Hypothalamus (tissue), 51 donors: ENCODE measurements at regions not wholly inside any gene's neighbourhood (a gene's known extent, or its start where the extent isn't known, plus 50 kb on each side); places are given as distances from the start of the nearest gene placed in this dataset.
"Not testable (repeated sequence)": the region's sequence is repeated elsewhere in the genome, so short reads cannot be mapped to it uniquely, and the experiment has no call there.

Source experiments
- DNase-seq, 51 donors: peaks; one replicate each; lab custom pipeline; 2025; lab: John Stamatoyannopoulos, UW

DNA sequence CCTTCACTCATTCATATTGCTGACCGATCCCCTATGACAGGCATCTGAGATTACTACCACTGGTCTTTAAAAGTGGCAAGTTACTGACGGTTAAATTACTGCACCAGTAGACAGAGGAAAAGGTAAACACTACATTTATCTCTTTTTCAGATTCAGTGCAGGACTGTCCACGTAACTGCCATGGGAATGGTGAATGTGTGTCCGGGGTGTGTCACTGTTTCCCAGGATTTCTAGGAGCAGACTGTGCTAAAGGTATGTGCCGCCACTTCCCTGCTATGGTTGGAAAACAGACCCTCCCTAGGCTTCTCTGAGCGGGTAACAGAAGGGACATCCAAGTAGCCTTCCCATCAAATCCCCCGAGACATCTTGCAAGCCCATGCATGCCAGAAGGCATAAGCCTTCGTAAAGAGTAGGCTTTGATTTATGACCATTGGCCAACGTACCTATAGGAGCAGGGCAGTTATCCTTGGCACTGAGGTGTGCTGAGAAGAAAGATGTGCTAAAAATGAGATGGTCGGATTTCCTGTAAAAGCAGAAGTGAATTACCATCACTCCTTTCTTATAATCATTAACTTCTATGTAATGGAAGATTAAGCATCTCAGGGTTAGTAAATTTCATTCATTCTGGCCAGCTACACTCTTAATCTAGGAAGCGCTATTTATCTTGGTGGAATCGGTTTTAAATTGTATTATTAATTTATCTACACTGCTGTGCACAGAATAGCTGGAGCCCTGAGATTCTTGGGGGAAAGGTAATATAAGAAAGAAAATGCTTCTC, 193.4 kb upstream of the WWC1 start:
- DNase-seq, result no peak

DNA sequence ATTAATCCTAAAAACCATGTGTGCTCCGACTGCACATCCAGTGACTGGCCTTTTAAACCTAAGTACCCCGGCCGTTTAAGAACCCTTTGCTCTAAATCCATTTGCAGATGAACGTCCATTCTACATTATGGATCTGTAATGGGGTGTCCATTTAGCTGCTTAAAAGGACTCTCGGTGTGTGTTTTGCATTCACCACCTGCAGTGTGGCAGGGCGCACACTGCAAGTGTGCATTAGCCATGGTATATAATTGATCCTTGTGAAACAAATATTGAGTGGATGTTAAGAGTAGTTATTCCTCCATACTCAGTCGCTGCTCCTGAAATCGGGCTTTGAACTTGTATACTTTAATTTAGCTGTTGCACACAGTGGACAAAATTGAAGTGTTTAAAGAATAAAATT, 190.1 kb upstream of the WWC1 start:
- no peak for DNase-seq

DNA sequence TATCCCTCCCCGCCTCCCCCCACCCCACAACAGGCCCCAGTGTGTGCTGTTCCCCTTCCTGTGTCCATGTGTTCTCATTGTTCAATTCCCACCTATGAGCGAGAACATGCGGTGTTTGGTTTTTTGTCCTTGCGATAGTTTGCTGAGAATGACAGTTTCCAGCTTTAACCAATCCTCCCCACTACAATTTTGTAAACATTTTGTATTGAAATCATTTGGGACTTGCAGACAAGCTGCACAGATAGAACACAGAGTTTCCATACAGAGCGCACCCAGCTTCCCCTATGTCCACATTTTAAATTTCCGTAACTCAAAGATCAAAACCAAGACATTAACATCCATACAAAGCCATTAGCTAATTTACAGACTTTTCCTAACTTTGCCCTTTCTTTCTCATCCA, 188.4 kb upstream of the WWC1 start:
- not testable (repeated sequence) for DNase-seq

DNA sequence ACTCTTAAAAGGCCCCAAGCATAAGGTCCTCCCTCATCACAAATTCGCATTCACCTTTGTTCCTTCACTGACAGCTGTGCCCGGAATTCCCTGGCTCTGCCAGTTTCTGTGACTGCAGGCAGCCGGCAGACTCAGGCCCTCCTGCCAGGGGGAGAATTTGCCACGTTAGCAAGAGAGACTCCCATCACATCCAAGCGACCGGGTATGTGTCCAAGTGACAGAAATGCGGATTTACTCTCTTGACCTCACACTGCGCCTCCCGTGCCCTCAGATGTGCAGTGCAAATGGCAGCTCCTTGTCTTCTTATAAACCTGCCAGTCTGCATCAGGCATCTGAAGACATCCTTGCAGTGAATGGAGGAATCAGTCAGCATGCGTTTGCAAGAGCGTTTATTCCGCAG, 187.1 kb upstream of the WWC1 start:
- DNase-seq, result no peak

DNA sequence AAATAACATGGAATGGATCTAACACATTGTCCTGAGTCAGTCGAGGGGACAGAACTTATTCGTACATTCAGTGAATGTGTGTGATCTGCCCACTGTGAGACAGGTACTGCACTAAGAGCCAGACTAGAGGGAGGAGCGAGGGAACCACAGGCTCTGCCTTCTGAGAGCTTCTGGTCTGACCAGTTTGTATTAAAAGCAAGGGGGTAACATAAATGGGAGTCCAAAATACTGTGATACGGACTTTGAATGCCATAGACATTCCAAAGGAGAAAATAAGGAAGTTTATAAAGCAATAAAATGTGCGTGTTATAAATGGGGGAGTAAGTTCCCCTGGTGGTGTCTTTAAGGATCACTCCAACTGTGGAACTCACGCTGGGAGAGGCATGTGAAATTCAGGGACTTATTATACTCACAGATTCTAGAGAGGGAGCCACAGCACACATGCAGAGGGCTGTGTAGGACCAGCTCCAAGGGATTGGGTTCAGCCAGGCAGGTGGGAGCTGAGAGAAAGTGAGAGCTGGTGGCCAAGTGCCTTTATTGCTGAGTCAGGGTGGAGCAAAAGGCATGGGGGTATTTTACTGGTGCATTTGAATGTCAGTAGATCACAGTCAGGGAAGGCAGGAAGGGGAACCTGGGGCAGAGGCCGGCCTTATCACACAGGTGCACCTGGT, 186.5 kb upstream of the WWC1 start:
- no peak for DNase-seq

DNA sequence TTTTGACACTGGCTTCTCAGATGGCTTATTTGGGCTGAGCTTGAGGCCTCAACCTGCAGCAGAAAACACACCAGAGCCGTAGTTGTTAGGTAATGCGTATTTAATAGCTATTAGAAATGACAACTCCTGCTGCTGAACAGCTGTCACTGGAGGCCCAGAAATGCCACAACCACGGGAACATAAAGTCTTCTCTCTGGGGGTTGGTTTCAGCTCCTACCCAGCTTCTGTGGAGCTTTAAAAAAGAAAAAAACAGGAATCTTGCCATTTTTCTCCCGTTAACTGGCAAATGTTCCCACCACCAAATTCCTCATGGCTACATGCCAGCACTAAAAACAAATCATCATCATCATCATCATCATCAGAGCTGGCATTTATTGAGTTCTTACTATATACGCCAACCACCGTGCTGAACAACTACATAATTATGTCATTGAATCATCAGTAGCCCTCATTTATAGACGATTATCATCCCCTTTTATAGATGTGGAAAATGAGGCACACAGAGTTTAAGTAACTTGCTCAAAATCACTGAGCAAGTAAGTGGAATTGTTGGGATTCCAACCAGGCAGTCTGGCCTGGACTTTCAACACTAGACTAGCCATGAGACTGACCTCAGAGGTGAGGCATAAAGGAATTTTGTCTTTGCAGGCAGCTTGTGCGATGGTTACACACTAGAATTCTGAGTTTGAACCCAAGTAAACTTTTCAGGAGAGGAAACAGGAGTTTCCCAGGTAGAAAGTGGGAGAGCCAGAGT, 185.3 kb upstream of the WWC1 start:
- no peak for DNase-seq

DNA sequence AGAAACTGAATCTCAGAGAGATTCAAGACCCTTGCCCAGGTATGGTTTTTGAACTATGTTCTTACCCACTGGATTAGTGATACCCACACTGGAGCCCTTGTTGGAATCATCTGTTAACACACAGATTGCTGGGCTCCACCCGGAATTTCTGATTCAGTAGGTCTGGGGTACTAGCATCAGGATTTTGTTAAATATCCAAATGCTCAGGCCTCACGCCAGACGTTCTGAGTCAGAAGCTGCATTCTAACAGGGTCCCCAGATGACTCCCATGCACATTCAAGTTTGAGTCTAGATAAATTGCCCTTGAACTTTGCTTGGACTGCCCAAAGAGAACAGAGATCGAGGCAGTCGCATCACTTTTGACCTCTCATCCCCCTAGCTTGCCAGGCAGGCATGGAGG, 182.0 kb upstream of the WWC1 start:
- DNase-seq, result no peak

DNA sequence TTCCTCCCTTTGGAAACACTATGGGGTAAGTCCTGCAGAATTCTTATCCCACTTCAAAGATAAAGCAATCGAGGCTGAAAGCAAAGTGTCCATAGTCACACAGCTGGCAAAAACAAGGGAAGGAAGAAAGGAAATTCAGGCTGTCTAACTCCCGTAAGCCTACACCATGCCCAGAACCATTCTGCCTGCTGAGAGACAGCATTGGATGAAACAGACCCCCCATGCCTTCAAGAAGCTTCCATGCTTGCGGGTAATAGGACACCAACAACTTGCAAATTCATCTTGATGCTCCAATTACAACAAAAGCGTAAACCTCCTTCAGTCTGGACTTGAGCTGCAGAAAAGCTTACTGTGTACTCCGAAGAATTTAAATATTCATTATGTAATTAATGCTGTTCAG, 181.1 kb upstream of the WWC1 start:
- no peak for DNase-seq

DNA sequence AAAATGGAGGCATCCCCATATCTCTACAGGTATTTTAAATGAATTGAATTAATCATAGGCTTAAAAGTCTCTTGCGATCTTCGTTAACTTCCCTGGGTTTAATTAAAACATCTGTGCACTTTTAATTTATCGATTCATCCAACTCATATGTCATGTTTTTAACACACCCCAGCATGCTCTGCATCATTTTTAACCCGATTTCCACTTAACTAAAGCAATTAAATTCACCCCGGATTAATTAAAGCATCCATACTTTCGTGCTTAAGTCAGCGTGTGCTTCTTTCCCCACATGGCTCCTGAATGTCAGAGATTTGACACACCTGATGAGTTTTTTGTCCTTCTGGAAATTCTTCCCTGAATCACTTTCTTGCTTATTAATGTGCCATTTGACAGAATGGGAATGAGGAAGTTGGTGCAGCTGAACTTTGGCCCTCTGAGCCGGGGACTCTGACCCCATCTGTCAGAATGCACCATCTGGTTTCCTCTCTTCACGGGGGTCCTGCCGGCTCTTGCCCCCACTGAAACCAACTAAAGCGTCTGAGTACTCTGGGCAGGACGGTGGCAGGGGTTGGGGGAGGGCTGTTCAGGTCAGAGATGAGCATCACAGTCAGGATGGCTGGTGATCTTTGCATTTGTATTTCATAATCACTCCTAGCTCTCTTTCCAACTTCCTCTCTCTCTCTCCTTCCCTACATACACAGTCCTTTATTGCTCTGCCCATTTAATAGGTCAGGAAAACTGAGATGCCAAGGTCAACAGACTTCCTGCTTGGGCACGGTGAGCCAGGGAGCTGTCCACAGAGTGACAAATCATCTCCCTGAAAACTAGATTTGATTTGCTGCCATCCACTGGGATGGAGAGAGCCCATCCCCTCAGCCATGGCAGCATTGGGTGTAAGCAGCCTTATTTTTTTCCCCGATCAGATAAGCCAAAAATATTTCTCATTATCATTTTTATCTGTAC, 180.3 kb upstream of the WWC1 start:
- no peak for DNase-seq

DNA sequence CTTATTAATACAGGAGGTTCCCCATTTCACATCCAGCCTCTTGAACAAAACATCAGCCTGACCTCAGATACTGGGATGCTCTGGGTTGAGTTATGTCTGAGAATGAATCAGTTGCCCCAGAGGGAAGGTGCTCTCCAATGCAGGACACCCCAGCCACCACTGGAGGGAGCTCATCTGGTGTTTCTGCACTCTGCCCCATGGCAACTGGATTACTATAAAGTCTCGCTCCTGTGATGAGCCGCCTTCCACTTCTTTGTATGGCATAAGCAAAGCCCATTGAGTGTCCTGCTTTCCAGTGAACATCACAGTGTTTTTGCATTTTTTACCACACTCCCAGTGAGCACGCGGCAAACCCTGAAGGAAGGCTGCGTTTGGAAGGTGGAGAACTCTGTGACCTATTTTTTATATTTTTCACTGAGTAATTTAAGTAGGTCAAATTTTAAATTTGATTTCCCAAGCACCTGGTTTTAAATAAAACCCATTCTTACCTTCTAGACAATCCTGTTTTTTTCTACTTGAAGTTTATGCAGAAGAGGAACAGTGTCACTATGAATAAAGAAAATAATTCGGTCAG, 176.9 kb upstream of the WWC1 start:
- DNase-seq, result peak in 18 of 51 donors; percentile 3 to 48 (median 9)

DNA sequence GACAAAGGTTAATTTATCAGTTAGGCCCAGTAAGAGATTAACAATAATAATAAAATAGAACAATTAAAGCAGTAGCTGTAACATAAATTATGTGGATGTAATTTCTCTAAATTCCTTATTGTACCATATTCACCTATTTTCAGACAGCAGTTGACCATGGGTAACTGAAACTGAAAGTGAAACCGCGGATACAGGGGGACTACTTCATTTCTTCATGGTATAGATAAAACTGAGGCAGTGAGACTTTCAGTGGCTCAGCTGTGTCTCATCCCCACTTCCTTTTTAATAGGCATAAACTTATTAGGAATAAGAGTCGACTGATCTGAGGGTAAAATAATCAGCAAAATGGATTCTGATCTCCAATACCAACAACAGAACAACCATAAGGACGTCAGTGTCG, 174.0 kb upstream of the WWC1 start:
- no peak for DNase-seq

DNA sequence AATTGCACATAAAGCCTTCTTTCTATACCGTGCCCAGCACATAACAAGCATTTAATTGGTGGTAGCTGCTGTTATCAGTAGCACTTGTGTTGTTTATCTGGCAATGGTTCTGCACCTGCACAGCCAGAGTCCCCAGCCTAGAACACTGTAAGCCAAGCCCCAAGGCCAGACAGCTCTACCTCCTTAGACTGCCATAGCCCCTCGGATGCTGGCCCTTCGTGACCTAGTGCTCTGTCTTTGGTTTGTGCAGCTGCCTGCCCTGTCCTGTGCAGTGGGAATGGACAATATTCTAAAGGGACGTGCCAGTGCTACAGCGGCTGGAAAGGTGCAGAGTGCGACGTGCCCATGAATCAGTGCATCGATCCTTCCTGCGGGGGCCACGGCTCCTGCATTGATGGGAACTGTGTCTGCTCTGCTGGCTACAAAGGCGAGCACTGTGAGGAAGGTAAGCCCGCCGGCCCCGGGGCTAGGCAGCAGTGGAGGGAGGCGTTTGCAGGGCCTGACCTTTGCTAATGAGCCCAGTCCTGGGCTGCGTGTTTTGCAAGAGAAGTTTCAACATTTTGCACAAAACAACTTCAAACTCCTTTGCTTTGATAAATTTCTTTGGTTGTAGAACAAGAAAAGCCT, 173.3 kb upstream of the WWC1 start:
- DNase-seq, result no peak

DNA sequence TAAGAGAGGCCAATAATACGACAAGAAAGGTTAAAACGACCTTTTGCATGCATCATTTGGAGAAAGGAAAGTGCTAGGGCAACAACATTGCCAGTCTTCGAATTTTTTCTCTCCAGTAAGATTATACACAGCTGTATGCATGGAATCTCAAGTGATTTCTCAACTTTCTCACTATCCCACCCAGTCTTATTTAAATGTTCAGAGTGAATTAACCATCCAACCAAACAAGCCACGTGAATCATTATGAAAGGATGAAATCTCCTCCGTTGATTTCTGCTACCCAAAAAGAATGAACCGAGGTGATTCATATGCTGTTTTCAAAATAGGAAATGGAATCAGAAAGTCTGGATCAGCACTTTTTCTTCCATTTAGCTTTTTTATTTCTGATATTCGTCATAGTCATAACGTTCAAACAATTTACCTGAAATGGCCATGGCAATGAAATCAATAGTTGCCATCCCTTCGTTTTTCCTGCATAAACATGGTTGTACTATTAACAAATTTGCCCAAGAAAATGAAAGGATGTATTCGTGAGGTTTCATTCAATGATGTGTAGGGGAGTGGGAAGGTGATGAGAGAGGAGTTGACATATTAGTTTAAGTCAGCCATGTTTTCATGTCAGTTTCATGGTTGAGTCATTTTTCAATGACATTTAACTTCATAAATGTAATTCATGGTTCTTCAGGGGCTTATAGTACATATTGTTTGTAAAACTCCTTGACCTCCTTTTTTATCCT, 170.9 kb upstream of the WWC1 start:
- no peak for DNase-seq

DNA sequence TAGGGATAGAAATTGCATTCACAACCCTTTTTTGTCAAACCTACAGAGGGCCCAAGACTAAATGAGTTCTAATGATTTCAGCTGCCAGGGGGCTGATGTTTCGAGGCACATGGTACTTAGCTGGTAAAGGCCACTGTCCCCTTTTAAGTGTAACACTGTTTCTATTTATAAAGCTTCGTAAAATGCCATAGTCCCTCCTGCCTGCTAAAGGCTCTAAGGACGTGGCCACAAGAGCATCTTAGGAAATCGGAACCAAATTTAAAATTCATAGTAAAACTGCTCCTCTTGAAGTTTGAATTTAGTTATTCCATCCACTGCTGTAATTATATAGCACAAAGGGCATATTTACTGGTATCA, 170.3 kb upstream of the WWC1 start:
- DNase-seq, result no peak

DNA sequence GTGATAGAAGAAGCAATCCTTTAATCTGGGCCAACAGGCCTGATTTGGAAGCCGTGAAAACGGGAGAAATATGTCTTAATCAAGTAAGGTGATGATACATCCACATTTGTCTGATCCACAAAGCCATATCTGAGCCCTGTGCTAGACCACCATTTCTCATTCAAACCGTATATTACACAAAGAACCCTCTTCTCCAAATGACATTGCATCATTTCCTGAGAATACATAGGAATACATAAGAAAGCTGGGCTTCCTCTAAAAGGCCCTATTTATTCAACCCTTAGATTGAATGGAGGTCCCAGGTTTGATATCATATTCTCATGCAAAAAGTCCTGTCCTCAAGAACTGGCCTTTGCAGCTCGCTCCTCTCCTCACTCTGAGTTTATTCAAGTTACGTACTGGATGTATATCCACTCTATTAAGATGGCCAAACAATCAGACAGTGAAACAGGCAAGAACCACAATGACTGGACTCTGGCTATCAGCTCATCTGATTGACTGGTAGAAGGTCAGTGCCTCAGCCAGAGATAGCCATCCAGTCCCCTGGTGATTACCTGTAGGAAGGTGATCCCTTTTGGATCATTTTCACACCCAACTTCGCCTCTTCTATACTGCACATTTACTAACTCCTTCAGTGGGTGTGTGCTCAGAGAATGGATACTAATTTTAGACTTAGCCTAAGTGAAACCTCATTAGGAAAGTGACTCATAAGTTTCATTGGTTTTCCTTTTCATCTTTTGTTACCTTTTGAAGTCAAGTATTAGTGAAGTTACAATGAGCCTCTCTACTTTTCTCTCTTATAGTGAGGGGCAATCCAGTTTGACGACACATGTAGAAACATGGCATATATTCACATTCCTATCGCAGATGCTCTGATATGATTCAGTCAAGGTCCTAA, 167.6 kb upstream of the WWC1 start:
- no peak for DNase-seq

DNA sequence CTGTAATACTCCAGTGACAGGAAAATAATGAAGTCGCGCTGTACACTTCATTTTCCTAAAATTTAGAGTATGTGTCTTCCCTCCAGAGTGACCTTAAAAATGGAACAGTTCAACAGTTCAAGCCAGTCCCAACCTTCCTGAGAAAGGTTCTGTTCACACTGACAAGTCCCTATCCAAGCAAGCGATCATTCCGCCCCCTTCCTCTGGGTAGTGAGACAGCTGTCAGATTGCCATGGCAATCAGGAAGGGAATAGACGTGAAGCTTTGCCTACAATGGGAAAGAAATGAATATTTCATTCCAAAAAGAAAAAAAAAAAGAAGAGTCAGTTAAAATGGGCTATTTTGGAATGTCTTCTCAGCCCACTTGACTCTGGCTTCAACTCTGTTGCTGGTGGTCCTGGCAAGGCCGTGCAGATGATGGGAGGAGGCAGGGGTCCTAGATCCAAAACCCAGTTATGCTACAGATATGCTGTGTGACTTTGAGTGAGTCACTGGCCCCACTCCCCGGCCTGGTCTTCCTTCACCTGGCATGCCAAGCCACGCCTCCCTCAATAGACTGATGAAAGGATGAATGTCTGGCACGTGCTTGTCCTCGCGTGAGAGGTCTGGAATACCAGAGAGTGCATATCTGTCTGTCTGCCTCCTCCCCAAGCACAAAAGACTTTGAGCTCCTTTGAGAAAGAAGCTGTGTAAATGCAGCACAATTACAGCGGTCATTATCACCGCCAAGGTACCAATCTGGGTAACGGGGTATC, 165.8 kb upstream of the WWC1 start:
- DNase-seq, result no peak

DNA sequence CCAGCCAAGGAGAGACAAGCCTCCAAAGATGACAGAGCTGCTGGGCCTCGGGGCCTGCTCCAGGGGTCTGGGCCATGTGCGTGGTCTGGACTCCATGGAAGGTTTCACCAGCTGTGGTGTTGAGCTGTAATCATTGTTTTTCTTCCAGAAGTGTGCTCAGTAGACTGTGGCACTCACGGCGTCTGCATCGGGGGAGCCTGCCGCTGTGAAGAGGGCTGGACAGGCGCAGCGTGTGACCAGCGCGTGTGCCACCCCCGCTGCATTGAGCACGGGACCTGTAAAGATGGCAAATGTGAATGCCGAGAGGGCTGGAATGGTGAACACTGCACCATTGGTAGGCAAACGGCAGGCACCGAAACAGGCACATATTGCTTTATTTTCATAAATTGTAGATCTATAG, 164.8 kb upstream of the WWC1 start:
- no peak for DNase-seq
